ENCODE measurements at regions not wholly inside any gene's neighbourhood (a gene's known extent, or its start where the extent isn't known, plus 50 kb on each side); places are given as distances from the start of the nearest gene placed in this dataset.

GRCh38 chr15:39299486-39300267 is 281.2 kb upstream of the THBS1 start:
- no peak for TF ChIP-seq POLR2AphosphoS5 (IDR thresholded peaks at IDR 0.05; ENCODE audit: insufficient read depth, low read depth, low read length)
- TF ChIP-seq CTCF (IDR thresholded peaks at IDR 0.05; ENCODE audit: extremely low read depth in 1 of 2, insufficient read depth in 1 of 2, low read depth in 1 of 2, low read length in 2 of 2) = no peak
- no peak for TF ChIP-seq POLR2A (IDR thresholded peaks at IDR 0.05; ENCODE audit: low read depth, low read length)
- no peak for TF ChIP-seq EZH2 (IDR thresholded peaks at IDR 0.05; ENCODE audit: borderline replicate concordance, low read depth, low read length, severe bottlenecking)
- no peak for TF ChIP-seq JUN (IDR thresholded peaks at IDR 0.05; ENCODE audit: borderline replicate concordance, insufficient read depth, insufficient read length, low read depth)
- no peak for TF ChIP-seq MAX (IDR thresholded peaks at IDR 0.05; ENCODE audit: insufficient read depth, insufficient read length)
- no peak for TF ChIP-seq GATA2 (IDR thresholded peaks at IDR 0.05; ENCODE audit: insufficient read depth, insufficient read length, low read depth, low read length)
- TF ChIP-seq MYC (IDR thresholded peaks at IDR 0.05; ENCODE audit: low read depth, low read length) = no peak

Data from endothelial cell of umbilical vein (primary cell).